ENCODE measurements at regions not wholly inside any gene's neighbourhood (a gene's known extent, or its start where the extent isn't known, plus 50 kb on each side); places are given as distances from the start of the nearest gene placed in this dataset.

DNA sequence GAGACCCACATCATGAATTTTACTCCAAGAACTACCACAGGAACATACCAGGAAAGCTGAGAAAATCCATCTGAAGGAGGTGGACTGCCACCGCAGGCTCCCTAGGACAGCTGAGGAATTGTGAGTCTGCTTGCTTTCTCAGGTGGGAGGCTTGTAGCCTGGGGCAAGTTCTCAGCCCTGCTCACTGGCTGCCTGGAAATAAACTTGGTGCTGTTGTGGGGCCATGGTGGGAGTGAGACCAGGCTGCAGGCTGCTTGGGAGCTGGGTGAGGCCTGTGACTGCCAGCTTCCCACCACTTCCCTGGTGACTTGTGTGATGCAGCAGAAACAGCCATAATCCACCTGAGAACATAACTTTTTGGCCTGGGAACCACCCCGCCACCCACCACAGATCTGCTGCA is 132.7 kb upstream of the RAG2 start:
- DNase-seq, result no peak

DNA sequence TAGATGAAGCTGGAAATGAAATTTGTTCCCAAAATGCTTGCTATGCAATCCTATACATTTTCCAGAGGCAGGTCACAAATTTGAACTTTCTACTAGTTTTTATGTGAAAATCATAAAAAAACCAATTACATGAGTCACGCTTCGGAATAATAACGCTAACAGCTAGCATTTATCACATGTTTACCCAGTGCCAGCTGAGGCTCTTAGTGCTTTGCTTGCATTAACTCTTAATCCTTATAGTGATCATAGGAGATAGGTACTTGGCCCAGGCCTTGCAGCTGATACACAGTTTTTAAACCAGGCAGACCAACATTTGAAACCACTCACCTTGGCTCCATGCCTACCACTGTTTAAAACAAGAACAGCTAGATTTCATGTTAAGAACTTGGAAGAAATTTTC is 131.8 kb upstream of the RAG2 start:
- DNase-seq, result no peak

DNA sequence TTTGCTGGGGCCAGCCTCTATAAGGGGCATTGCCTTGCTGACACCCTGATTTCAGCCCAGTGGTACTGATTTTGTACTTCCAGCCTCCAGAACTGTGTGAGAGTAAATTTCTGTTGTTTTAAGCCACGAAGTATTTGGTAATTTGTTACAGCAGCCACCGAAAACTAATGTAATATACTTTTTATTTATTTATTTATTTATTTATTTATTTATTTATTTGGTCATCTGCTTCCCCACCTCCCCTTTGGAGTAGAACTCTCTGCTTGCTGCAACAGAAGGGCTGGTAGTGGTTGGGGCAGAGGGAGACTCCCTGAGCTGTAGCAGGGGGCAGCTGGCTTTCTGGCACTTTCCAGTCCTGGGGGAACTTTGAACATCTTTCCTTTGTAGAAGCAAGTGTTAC is 128.4 kb upstream of the RAG2 start:
- no peak for DNase-seq

DNA sequence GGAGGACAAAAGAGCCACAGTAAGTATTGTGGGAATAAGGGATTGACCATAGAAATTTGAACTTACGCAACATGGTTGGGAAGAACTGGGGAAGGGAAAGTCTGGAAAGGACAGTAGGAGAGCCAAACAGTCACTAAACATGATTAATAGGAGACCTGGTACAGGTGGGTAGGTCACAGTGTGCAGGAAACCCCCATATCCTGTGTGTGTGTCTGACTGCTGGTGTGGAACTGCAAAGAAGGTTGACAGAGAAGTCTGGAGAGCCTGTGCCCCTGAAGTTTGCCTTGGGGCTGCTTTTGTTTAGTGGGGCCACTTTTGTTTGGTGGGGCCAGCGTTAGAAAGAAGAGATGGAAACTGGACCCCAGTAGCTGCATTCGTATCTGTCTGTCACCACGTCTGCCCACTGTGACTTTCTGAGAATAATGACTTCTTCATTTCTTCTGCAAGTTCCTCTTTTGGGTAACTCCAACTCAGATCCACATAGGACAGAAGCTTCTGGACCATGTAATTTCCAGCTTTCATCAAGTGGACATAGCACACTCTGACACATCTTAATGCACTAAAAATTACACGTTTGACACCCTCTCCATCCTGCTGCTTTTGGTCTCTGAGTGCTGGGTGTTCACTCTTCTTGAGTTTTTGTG is 126.8 kb upstream of the RAG2 start:
- DNase-seq, result no peak

DNA sequence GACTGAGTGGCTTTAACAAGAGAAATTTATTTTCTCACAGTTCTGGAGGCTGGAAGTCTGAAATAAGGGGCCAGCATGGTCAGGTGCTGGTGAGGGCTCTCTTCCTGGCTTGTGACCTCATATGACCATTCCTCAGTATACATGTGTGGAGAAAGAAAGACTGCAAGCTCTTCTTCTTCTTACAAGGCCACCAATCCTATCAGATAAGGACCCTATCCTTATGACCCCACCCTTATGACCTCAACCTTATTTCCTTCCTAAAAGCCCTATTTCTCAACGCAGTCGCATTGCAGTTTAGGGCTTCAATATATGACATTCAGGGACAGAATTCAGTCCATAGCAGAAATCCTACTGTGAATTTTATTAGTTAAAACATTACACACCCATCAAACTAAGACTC is 124.4 kb upstream of the RAG2 start:
- DNase-seq, result no peak

DNA sequence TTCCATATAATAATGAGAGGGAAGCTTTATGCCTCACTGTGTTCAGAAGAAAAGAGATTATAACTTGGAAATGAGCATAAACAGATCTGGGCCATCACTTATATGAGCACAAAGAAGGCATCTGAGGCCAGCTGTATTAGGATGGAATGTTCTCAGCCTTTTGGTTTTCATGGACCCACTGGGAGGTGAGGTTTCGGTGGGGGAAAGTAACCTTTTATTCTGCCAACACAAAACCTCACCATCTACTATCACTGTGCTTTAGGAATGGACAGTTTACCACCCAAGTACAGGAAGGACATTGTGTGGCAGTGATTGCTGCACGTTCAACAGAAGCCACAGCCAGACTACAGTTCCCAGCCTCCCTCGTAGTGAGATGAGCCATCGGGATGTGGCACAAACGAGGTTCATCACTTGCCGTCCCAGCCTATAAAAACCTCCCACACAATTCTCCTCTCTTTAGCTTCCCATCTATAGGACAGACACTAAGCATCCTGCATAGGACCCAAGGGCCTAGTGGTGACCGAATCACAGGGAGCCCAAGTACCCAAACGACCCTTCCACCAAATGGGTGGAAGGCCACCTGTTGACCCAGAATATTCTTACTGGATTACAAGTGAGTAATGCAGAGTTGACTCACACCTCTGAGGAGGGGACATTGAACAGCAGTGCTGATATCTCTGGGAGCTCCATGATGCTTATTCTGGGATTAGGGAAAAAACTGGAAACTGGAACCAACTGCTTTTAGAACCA is 121.5 kb upstream of the RAG2 start:
- no peak for DNase-seq

DNA sequence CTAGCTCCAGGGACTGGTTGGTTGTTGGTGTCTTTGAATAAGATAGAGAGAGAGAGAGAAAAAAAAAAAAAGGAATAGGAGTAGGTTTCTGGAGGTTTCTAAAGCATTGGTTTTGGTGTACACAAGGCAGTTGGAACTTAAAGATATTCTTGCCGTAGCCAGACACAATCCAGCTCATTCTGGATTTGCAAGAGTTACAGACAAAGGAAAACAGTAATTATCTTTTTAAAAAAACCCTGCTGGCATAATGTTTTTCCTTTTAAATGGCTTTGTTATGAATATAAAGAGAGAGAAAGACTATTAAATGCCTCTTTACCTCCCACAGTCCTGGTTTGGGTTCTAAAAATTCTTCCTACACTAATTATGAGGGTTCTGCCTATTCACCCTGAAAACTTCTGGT is 120.4 kb upstream of the RAG2 start:
- DNase-seq, result no peak

DNA sequence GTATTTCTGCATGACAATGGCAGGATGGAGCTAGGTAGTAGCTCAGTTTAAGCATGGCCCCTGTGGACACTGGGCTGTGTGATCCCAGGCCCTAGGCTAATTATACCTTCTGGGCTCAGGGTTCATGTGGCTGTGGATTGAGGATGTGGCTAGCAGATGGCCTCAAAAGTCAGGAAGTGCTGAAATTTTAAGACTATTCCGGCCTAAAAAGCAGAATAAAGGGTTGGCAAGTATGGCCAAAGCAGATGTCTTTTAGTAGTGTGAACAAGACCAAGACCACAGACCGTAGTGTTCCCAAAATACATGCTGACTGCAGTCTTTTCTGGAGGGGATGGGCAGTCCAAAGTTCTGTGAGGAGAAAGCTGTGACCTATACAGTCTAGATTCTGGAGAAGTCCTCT is 115.7 kb upstream of the RAG2 start:
- no peak for DNase-seq

DNA sequence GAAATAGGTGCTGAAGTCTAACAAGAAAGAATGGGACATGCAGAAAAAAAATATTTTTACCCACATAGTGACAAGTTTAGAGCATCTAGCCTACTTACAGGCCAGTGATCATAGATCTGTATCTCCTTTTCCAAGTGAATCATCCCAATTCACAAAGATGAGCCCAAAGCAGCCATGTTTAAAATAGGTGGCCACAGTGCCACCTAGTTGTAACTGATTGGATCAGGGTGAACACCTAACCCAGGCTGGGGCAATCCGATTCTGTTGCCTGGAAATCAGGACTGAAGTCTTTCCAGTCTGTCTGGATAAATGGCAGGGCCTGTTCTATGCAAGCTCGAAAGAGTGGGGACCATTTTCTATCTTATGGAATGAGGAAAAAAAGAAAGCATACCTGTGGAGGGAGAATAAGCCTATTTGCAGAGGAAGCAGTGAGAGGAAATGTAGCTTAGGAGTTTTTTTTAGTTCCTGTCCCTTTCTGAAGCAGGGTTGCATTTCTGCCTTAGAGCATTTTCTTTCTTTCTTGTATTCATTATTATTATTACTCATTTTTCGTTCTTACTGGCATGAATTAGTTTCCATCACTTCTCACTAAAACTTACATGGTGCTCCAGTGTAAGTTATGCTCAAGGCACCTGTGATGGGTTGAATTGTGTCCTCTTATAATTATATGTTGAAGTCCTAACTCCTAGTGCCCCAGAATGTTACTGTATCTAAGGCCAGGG is 113.2 kb upstream of the RAG2 start:
- no peak for DNase-seq
